C4-2B (cell line): ENCODE measurements at regions not wholly inside any gene's neighbourhood (a gene's known extent, or its start where the extent isn't known, plus 50 kb on each side); places are given as distances from the start of the nearest gene placed in this dataset.

Source experiments
- CTCF ChIP-seq: fragments of 450-650 bp; conservative IDR thresholded peaks from 2 replicates; pipeline ENCODE4 v1.5.1; 2017; ENCODE audit warnings: mild to moderate bottlenecking
- ZFX ChIP-seq: fragments of 450-650 bp; IDR thresholded peaks from 2 replicates; pipeline ENCODE4 v1.6.1; 2017

GRCh38 chr10:85235258-85235657 is 906.9 kb downstream of the CCSER2 start:
- TF ChIP-seq CTCF, result no peak
- no peak for TF ChIP-seq ZFX
